ENCODE measurements at regions not wholly inside any gene's neighbourhood (a gene's known extent, or its start where the extent isn't known, plus 50 kb on each side); places are given as distances from the start of the nearest gene placed in this dataset.

DNA sequence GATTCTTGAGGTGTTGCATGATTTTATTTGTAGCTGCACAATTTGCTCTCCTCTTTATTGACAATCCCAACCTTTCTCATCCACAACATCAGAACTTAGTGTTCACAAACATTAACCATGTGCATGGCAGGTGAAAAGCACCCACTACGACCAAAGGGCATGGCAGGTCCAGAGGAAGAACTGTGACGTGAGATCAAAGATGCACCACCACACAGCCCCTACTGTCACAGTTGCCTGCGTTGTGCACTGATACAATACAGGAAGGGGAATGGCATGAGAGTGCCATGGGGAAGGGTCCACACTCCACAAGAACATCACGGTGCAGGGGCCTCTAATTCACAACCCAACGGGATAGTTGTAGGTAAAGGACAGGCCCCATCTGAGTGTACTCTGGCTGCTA, 217.1 kb upstream of the PFKP start:
- no peak for DNase-seq

DNA sequence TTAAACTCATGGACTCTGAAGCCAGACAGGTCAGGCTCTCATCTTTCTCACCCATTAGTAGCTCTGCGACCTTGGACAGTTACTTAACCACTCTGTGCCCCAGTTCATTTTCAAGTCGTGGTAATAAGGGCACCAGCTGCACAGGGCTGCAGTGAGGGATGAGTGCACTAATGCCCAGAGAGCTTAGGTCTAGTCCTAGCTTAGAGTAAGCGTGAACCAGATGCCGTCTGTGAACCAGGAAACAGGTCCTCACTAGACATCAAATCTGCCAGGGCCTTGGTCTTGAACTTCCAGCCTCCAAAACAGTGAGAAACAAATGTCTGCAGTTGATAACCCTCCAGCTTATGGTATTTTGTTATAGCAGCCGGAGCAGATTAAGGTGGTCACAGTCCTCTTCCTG, 222.4 kb upstream of the PFKP start:
- DNase-seq: no peak

DNA sequence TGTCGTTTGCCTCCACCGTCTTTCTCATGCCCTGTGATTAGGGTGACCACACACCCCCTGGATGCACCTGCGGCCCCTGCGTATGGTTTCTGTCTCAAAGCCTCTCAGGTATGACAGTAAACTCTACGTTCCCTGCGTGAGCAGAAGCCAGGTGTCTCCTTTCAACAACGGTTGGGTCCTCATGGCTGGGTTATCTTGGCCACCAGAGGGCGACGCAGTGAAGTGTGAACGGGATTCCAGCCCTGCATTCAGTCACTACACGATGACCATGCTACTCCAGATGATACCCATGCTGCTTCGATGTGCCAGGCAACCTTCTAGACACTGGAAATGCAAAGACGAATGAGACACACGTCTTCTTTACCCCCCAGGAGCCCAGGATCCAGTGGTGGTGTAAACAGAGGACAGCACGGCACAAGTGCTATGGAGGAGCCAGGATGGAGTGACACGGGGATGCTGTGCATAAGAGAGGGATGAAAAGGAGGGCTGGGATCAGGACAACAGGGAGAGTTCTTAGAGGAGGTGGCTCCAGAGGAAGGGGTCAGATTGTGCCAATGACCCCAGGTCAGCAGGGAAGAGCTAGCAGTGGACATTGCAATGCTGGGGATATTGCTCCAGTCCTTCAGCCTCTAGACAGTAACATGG, 228.1 kb upstream of the PFKP start:
- peak; percentile 54 for DNase-seq

DNA sequence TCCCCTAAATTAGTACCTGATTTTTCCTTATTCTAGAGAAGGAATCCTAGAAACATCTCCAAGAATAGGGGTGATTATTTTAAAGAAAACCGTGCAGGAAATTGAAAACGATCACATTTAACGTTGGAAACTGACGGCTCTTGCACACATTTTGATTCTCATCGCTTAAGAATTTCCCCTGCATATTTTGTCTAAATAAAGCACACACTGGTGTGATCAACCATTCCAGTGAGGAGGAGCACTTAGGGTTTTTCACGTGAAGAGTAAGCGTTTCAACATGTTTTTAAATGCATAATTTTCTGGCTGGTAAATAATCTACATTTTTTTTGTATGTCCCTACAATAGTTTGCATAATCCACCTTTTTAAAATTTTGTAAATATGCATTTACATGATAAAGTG, 229.7 kb upstream of the PFKP start:
- DNase-seq: no peak

DNA sequence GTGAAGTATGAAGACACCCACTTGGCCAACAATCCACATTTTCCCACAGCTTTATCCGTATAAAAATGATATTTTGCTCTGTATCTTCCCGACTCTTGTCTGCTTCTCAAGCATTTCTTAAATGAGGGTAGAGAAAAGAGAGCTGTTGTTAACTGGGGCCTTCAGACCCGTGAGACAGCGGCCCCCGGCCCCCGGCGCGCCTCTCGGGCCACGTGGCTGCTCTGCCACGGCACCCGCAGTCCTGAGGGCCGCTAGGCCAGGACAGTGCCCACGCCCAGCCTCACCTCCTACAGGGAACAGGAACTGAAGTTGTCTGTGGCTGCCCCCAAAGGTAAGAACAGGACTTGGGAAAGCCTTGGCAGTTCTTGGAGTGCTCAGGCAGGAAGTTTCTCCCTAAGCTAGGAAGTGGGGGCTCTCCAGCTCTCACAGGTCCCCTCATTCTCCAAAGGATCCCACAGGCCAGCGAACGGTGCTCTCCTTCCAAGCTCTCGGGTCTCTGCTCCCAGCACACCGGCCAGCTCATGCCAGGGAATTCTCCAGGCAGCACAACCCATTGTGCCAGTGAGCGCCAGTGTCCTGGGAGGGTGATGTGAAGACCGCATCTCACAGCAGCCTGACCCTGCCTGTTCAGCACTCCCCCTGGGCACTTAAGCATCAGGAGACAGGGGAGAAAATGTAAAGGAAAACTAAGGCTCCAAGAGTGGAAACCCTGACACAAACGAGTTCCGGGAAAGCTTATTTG, 230.3 kb upstream of the PFKP start:
- no peak for DNase-seq

DNA sequence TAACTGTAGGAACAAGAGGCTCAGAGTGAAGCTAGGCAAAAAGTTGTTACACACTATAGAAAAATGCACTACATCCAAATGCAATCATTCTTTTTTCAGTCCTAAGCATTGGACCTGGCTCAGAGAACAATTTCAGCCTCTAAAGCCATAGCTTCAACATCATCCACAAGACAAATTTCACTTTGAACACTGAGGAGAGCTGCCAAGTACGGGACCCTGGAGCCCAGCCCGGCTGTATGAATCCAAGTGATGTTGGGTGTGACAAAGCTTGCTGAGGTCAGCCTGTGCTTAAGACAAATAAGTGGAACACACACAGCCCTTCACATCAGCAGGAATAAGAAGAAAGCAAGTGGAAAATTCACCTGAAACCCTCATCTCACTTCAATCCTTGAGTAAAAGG, 233.1 kb upstream of the PFKP start:
- DNase-seq: no peak

DNA sequence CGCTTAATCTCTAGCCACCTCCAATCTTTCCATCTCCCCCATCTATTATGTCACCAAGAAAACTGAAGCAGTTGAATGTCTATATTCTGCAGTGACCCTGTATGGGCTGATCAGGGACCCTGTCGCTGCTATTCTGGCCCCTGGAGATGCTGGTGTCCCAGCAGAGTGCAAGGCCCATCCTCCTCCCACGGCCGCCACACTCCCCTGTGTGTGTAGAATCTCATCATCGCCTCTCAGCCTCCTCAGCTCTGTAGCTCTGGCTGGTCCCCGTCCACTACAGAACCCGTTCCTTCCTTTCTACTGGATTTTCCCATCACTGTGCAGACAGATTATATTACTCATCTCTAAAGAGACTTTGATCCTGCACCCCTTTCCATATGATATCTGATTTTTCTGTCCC, 235.8 kb upstream of the PFKP start:
- DNase-seq: no peak

DNA sequence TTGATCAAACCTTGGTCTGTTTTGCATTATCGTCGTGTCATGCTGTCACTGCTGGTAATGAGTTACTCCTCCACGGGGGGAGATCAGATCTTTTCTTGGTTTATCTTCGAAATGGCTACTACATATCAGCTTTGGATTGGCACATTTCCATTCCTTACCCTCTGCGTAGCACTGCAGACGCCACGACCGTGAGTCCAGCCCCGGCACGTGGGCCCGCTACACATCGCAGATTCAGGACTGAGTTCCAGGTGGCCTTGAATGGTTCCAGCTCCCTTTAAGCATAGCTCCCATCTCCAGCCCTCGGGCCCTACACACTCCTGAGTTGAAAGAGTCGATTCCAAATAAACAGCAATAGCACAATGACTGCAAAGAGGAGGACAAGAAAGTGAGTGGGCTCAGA, 238.6 kb upstream of the PFKP start:
- no peak for DNase-seq

DNA sequence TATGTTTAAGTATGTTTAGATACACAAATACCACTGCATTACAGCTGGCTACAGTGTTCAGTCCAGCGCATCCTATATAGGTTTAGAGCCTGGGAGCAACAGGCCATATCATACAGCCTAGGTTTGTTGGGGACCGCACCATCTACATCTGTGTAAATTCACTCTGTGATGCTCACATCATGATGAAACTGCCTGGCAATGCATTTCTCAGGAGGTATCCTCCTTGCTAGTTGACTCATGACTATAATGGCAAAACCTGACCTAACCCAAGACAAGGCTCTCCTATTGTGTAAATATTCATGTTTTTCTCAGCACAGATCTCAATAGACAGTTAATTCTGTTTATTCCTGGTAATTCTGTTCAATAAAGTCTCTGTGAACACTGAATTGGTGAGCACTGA, 240.7 kb upstream of the PFKP start:
- DNase-seq: no peak

DNA sequence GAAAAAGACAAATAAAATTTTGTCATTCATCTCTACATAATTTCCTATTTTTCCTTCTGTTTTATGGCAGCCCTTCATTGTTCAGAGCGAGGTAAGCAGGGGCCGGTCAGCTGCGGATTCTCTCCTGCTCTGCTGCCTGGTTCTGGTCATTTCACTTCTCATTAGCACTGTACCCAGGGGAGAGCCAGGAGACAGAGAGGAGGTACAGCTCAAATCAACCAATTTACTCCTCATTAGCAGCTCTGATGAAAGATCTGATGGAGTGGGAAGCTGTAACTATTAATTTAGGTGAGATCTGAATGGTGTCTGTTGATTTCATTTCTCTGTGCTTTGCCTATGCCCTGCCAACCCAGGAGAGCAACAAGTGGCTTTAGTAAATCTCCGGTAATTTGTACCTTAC, 241.5 kb upstream of the PFKP start:
- no peak for DNase-seq

DNA sequence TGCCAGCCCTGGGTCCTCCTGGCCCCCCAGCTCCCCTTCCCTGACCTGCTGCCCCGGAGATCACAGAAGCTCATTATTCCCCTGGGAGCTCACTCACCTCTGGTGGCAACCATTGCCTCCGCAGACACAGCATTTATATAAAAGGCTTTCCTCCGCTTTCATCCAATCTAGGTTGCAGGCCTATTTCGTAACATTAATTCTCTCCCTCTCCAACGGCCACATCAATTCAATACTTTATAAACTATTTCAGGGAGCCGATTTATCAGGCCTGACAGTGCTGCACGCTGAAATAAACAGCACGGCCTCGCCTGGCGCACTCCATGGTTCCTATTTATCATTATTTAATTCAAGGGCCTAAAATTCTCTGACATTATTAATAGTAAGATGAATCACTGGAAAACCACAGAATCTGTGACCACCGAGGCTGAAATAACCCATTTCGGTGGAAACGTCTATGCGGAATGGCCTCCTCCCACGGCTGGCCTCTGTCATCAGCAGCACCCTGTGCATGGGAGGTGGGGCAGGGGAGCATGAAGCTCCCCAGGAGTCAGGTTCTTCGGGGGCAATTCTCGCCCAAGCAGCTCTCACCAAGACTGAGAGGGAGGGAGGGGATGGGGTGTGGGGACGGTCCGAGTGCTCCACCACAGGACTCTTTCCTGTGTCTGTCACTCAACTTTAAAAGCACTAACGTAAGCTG, 249.3 kb upstream of the PFKP start:
- no peak for DNase-seq

DNA sequence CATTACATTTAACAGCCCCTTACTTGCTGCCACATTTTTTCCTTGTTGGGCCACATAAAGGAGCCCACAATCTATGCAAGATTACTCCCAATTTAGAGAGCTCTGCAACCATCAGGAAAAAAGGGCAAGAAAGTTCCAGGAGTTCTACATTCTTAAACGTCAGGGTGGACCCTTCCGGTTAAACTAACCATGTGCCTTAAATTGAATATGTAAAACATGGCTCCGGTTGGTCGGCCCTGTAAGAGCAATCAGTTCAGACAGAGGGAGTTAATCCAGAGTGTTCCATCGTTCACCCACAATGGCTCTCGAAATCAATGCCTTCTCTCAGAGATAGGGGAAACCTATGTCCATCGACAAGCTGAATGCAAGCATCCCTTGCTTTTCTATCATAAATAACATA, 253.7 kb upstream of the PFKP start:
- DNase-seq: no peak

DNA sequence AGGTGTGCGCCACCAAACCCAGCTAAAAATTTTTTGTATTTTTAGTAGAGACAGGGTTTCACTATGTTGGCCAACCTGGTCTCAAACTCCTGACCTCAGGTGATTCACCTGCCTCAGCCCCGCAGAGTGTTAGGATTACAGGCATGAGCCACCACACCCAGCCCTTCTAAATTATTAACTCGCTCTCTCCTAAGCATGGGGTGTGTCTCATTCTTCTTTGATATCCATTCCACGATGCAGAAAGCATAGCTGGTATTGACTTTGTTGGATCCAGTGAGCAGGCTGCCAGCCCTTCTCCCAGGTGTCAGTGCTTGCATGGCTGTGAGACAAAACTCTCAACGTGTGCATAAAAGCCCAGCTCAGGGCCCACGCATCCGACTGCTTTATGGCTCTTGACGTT, 254.1 kb upstream of the PFKP start:
- no peak for DNase-seq

DNA sequence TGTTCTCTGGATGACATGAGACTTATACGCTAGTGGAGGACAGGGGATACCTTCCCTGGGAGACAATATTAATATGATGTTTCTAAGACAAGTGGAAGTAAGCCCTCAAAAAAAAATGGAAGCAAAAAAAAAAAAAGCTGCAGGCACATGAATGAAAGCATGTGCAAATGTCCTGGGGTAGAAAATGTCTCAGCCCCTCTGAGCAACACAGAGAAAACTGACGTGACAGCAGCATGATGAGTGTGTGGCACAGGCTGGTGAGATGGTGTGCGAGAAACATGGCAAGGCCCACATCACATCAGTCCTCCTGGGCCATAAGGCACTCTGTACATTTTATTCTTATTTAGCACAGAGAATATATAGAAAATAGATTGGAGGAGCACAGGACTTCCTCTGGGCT, 254.7 kb upstream of the PFKP start:
- no peak for DNase-seq

DNA sequence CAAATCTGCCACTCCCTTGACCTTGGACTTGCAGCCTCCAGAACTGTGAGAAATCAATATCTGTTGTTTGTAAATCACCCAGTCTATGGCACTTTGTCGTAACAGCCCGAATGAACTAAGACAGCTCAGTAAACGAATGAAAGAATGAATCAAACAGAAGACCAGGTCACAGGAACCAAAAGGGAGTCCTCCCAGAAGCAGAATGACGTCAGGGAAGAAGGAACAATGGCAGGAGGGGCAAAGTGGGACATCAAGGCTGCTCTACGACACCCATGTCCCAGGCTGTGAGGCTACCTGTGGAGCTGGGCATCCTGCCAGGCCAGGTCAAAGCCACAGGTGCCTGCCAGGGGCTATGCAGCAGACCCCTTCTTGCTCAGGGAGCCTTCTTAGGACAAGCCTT, 267.2 kb upstream of the PFKP start:
- DNase-seq: no peak

DNA sequence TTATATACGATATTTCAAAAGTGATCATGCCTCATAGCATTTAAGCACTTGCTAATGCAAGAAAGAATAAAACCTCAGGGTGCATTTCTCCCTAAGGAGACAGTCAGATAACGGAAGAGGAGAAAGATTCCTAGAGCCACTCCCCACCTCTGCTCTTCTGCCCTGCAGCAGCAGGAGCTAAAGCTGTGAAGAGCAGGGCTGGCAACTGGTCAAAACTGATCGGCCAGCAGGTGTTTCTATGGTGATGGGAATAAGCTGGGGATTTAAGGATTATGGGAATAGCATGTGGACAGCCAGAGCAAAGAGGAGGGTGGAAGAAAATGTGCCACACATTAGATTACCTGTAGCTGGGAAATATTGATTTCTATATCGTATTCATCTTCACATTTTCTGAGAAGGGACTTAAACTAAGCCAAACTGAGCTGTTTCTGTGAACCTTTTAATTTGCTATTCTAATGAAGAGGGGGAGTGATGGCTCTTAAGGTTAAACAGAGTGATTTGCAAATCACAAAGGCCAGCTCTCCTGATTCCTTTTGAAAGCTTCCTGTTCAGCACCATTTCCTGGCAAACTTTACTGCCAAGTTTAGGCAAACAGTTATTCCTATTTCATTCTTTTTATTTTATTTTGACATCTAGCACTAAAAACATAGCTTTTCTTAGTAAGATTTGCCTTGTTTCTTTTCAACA, 268.9 kb upstream of the PFKP start:
- no peak for DNase-seq

DNA sequence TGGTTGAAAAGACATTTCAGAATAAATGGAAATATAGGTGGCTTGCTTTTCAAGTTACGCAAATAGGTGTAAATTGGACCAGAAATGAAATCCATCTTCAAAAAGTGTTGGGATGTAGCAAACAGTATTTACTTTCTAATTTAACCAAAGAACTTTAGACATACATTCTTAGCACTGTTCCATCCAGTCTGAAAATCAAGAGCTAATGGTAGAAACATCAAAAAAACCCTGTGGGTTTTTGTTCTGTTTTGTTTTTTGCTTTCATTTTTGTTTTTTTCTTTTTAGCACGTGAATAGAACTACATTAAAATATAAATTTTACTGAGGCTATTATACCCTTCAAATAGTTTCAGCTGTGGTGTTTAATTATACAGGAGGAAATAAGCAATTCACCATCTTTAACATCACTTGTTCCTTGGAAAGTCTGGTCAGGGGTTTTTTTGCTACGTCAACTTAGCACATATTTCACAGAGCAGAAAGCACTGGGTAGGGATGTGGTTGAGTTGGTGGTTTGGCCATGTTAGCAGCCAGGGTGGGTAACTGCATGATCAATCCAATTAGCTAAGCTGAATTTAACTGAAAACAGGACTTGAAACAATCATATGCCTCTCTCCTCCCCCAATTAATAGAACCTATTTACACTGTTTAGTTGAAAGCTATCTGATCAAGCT, 275.4 kb upstream of the PFKP start:
- DNase-seq: no peak

DNA sequence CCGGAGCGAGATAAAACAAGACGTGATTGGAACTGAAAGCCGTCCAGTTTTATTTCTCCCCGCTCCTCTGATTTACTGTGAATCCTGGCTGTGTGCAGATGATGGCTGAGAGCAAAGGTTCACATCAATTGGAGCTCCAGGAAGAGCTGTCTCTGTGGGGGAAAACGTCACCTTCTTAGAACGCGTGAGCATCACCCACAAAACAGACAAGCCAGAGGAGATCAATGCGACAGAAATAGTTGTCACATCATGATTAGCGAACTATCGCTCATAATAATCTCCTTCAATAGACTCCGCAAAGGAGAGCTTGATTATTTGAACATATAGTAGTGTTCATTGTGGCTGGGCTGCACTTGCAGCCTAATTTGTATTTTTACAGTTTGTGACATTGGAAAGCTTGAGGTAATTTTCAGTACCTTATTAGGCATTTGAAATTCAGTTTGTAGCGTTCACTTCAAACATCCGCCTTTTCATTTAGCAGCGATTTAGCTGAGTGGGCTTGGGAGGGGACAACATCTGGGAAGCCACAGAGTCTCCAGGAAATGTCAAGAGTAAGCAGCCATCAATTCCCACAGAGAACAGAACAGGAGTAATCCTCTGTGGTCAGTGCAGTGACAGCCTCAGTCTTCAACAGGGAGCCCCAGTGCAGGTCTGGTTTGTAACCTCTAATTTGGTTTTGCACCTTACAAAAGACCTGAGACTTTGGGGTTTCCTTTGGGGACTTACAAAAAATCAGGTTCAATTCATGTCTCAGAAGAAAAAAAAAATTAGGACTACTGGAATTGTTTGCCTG, 276.8 kb upstream of the PFKP start:
- no peak for DNase-seq

DNA sequence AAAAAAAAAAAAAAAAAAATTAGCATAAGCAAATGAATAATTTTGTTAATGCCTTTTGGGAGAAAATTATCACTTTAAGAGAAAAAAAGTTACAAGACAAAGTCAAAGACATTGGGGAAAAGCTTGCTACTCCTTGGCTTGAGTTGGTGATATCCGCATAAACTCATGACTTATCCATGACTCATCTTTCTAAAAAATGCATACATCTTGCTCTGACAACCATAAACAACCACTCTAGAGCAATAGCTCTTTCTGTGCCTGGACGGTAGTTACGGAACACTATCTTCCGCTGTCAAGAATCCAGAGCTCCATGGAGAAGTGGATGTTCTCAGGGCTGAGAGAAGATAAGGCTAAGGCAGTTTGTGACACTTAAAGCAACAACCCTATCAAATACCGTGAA, 281.1 kb upstream of the PFKP start:
- no peak for DNase-seq

DNA sequence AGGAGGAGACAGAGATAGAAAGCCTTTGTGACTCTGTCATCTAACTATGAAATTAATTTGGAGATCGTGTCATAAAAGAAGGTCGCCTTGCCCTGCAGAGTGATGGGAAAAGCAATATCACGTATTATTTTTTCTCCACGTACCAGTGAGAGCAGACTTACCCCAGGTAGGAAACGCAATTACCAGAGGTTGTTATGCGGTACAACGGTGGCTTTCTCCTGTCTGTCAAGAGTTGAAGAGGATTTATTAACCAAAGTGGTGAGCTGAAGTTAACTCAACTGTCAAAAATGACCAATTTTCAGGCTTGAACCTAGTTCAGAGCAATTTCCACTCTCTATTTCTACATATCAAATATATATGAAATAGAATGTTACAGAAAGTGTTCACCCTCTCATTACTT, 282.6 kb upstream of the PFKP start:
- no peak for DNase-seq

DNA sequence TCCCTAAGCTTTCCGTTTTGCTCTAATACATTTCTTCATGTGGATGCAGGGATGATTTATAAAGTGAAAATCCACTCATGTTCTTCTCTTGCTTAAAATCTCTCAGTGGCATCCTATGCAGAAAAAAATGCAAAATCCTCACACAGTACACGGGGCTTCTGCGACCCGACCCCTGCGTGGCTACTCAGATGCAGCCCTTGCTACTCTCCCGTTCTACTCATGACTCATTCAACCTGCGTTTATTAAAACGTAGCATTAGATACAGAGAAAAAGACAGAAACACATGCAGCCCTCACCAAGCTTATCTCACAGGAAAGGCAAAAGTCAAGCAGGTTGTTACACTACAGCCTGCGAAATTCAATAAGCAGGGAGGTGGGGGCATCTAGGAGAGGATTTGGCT, 284.4 kb upstream of the PFKP start:
- DNase-seq: no peak

DNA sequence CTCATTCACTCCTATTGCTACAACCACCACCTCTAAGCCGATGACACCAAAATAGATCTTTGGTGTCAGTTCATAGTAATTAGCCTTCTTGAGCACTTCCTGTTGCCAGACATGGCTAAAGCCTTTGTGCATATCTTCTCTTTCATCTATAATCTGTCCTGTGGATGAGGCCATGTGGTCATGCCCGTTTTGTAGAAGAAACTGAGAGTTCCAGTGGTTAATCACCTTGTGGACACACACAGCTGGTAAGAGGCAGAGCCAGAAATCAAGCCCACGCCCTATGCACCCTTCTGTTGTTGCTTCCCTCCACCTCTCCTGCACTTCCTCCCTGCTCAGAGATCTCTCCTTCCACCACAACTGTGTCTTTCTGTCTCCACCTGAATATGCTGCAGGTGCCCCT, 285.1 kb upstream of the PFKP start:
- DNase-seq: no peak
